ENCODE measurements at regions not wholly inside any gene's neighbourhood (a gene's known extent, or its start where the extent isn't known, plus 50 kb on each side); places are given as distances from the start of the nearest gene placed in this dataset.

- no peak overlapping the region for H3K27ac ChIP-seq
- POLR2A ChIA-PET, result no interaction called here
- ATAC-seq, result no peak
- H3K4me1 ChIP-seq, result no peaks in the 10 kb centered on the region
- no peak for FAIRE-seq
- DNase-seq (ENCODE audit: low read depth in 1 of 2, low spot score in 1 of 2), result no peak
- WGBS (ENCODE audit: missing lambda C conversion rate), result 67% methylated on average over 10 of the region's 10 CpGs
- H3K9me3 ChIP-seq, result no peaks in the 10 kb centered on the region
- H3K4me2 ChIP-seq, result no peak overlapping the region
- no peak for TF ChIP-seq CEBPB (IDR thresholded peaks at IDR 0.05)
- H3K4me3 ChIP-seq, result no peak overlapping the region
- CTCF ChIA-PET, result no interaction called here
Observed at GRCh38 chr2:67671464-67672450, 274.6 kb downstream of the ETAA1 start.

- ATAC-seq, result no peak
- no peak for DNase-seq (ENCODE audit: low read depth in 1 of 2, low spot score in 1 of 2)
- POLR2A ChIA-PET, result no interaction called here
Observed at GRCh38 chr2:67674668-67675067, 277.5 kb downstream of the ETAA1 start.

GRCh38 chr2:67684991-67685390 lies 287.9 kb downstream of the ETAA1 start:
- Histone ChIP-seq H3K9me3 (no peaks in the 10 kb centered on the region), H3K4me1 (no peaks in the 10 kb centered on the region), H3K27ac (no peak overlapping the region), H3K4me3 (no peak overlapping the region), H3K4me2 (no peak overlapping the region)
- FAIRE-seq, result no peak
- 4% methylated on average over 2 of the region's 2 CpGs for WGBS (ENCODE audit: missing lambda C conversion rate)
- TF ChIP-seq EHMT2 (IDR thresholded peaks at IDR 0.05; ENCODE audit: low read depth) (no peak), E2F6 (IDR thresholded peaks at IDR 0.05; ENCODE audit: borderline replicate concordance, low read depth) (no peak), MAFK (IDR thresholded peaks at IDR 0.05; ENCODE audit: partially characterized antibody) (no peak), RNF2 (IDR thresholded peaks at IDR 0.05; ENCODE audit: borderline replicate concordance, low read depth) (no peak), HOXA7 (CRISPR knock-in tag; IDR thresholded peaks at IDR 0.05) (no peak)
- DNase-seq (ENCODE audit: low read depth in 1 of 2, low spot score in 1 of 2), result no peak
- no peak for ATAC-seq
- CTCF ChIA-PET, result no interaction called here
- POLR2A ChIA-PET, result no interaction called here

More at GRCh38 chr2:67674668-67675067, 277.5 kb downstream of the ETAA1 start:
- TF ChIP-seq JUNB (IDR thresholded peaks at IDR 0.05), result no peak
- no peak for TF ChIP-seq HDAC2 (IDR thresholded peaks at IDR 0.05)
- no peak for TF ChIP-seq EHMT2 (IDR thresholded peaks at IDR 0.05; ENCODE audit: low read depth)
- no peak for TF ChIP-seq PHF8 (IDR thresholded peaks at IDR 0.05; ENCODE audit: borderline replicate concordance, low read depth)
- TF ChIP-seq ZNF302 (CRISPR knock-in tag; IDR thresholded peaks at IDR 0.05), result no peak
- no peak overlapping the region for H3K4me2 ChIP-seq
- FAIRE-seq, result no peak
- no peaks in the 10 kb centered on the region for H3K4me1 ChIP-seq
- H3K4me3 ChIP-seq, result no peak overlapping the region
- WGBS (ENCODE audit: missing lambda C conversion rate), result 49% methylated on average over 4 of the region's 4 CpGs
- H3K27ac ChIP-seq, result no peak overlapping the region
- H3K9me3 ChIP-seq, result no peaks in the 10 kb centered on the region
- CTCF ChIA-PET, result no interaction called here

- H3K9me3 ChIP-seq, result no peaks in the 10 kb centered on the region
- DNase-seq (ENCODE audit: low read depth in 1 of 2, low spot score in 1 of 2) (no peak), FAIRE-seq (no peak), ATAC-seq (no peak)
- ChIA-PET POLR2A (no interaction called here), CTCF (no interaction called here)
- no peak overlapping the region for H3K4me3 ChIP-seq
- H3K27ac ChIP-seq, result no peak overlapping the region
- H3K4me2 ChIP-seq, result no peak overlapping the region
- 21% methylated on average over 3 of the region's 3 CpGs for WGBS (ENCODE audit: missing lambda C conversion rate)
- TF ChIP-seq MAX (IDR thresholded peaks at IDR 0.05), result no peak
- TF ChIP-seq BHLHE40 (IDR thresholded peaks at IDR 0.05; ENCODE audit: low read depth, low read length), result no peak
- TF ChIP-seq USF2 (IDR thresholded peaks at IDR 0.05), result no peak
- TF ChIP-seq JUN (IDR thresholded peaks at IDR 0.05), result no peak
- TF ChIP-seq RARB (CRISPR knock-in tag; IDR thresholded peaks at IDR 0.05), result no peak
- H3K4me1 ChIP-seq, result no peaks in the 10 kb centered on the region
Observed at GRCh38 chr2:67686254-67686653, 289.1 kb downstream of the ETAA1 start.

GRCh38 chr2:67689186-67689585 lies 292.1 kb downstream of the ETAA1 start:
- Histone ChIP-seq H3K9me3 (no peaks in the 10 kb centered on the region), H3K4me1 (no peaks in the 10 kb centered on the region), H3K4me2 (no peak overlapping the region), H3K4me3 (no peak overlapping the region), H3K27ac (no peak overlapping the region)
- CTCF ChIA-PET, result no interaction called here
- FAIRE-seq (no peak), ATAC-seq (no peak), DNase-seq (ENCODE audit: low read depth in 1 of 2, low spot score in 1 of 2) (no peak)
- POLR2A ChIA-PET, result no interaction called here
- WGBS (ENCODE audit: missing lambda C conversion rate), result 36% methylated on average over 3 of the region's 3 CpGs
- no peak for TF ChIP-seq HMGXB4 (CRISPR knock-in tag; IDR thresholded peaks at IDR 0.05; ENCODE audit: borderline replicate concordance)
